Vagina (tissue), 2 donors: ENCODE measurements at regions not wholly inside any gene's neighbourhood (a gene's known extent, or its start where the extent isn't known, plus 50 kb on each side); places are given as distances from the start of the nearest gene placed in this dataset.

Experiments
- POLR2AphosphoS5 ChIP-seq, 2 donors: sonication (generic); formaldehyde crosslinking; IDR thresholded peaks; one replicate each; pipeline ENCODE4 v1.9.0; 2017; ENCODE audit warnings: antibody characterized with exemption in 2 of 2, mild to moderate bottlenecking in 2 of 2, low read depth in 1 of 2; ENCODE audit not compliant: insufficient read depth in 1 of 2
- TF ChIP-seq, protein P1 (sequence below), 3 experiments: fragments of 450-650 bp in 2 of 3; fragments of 200-600 bp in 1 of 3; sonication (generic) in 1 of 3; IDR thresholded peaks; one replicate each; pipeline ENCODE4 v1.5.1; 2017 to 2019; ENCODE audit warnings: antibody characterized with exemption in 3 of 3, mild to moderate bottlenecking in 2 of 3, moderate library complexity in 2 of 3

DNA sequence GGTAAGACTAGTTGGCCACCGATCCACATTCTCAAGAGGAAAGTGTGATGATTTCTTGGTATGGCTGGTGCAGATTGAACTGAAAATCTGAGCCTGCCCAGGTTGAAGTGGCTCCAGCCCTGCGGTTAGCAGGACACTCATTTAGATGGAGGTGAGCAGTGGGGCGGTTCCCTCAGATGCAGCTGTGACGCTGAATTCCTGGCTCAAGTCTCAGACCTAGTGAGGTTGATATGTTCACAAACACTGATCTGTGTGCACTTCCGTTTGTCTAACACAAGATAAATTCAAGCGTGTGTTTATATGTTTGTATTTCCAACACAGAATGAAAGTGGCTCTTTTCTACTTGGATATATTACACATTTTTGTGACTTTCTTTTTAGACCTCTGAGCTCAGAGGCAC, 83.4 kb upstream of the FRMD1 start:
- TF ChIP-seq POLR2AphosphoS5 (IDR thresholded peaks at IDR 0.05; ENCODE audit: insufficient read depth in 1 of 2, low read depth in 1 of 2) = no peak
- TF ChIP-seq, protein P1, sequence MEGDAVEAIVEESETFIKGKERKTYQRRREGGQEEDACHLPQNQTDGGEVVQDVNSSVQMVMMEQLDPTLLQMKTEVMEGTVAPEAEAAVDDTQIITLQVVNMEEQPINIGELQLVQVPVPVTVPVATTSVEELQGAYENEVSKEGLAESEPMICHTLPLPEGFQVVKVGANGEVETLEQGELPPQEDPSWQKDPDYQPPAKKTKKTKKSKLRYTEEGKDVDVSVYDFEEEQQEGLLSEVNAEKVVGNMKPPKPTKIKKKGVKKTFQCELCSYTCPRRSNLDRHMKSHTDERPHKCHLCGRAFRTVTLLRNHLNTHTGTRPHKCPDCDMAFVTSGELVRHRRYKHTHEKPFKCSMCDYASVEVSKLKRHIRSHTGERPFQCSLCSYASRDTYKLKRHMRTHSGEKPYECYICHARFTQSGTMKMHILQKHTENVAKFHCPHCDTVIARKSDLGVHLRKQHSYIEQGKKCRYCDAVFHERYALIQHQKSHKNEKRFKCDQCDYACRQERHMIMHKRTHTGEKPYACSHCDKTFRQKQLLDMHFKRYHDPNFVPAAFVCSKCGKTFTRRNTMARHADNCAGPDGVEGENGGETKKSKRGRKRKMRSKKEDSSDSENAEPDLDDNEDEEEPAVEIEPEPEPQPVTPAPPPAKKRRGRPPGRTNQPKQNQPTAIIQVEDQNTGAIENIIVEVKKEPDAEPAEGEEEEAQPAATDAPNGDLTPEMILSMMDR (IDR thresholded peaks at IDR 0.05) = no peak
